BLaER1 (cell line): ENCODE measurements at regions not wholly inside any gene's neighbourhood (a gene's known extent, or its start where the extent isn't known, plus 50 kb on each side); places are given as distances from the start of the nearest gene placed in this dataset.

Experiments
- H3K27ac ChIP-seq: shearing (Covaris generic); formaldehyde crosslinking; 2 replicates; pipeline ENCODE4 v1.8.1; 2022
- H3K27me3 ChIP-seq: shearing (Covaris generic); formaldehyde crosslinking; 2 replicates; pipeline ENCODE4 v1.8.1; 2022
- H3K36me3 ChIP-seq: shearing (Covaris generic); formaldehyde crosslinking; 2 replicates; pipeline ENCODE4 v1.8.1; 2022
- H3K4me1 ChIP-seq: shearing (Covaris generic); formaldehyde crosslinking; 2 replicates; pipeline ENCODE4 v1.8.1; 2022
- H3K4me2 ChIP-seq: shearing (Covaris generic); formaldehyde crosslinking; 2 replicates; pipeline ENCODE4 v1.8.1; 2022
- H3K4me3 ChIP-seq: shearing (Covaris generic); formaldehyde crosslinking; 2 replicates; pipeline ENCODE4 v1.8.1; 2022
- H3K9ac ChIP-seq: shearing (Covaris generic); formaldehyde crosslinking; 2 replicates; pipeline ENCODE4 v1.8.1; 2022
- H3K9me3 ChIP-seq: shearing (Covaris generic); formaldehyde crosslinking; 2 replicates; pipeline ENCODE4 v1.8.1; 2022
- H4K20me1 ChIP-seq: shearing (Covaris generic); formaldehyde crosslinking; 2 replicates; pipeline ENCODE4 v1.8.1; 2022
- Cebpa-rat ChIP-seq: shearing (Covaris generic); IDR thresholded peaks from 2 replicates; pipeline ENCODE4 v1.8.1; 2022

DNA sequence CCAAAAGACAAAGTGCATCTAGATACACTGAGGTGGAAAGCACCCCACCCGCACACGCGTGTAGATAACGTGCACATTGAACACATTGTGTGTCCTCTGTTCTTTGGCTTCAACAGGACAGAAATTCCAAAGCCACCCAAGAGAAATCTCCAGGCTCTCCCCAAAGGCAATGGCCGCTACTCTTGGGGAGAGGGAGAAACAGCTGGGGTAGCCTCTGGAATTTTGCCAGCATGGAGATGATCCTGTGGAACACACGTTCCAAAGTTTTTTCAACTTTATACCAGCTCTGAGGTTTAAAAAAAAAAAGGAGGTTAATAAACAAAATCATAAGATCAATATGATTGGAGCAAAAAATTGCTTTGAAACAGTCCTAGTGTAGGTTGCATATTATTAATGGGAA lies 63.0 kb upstream of the CD82 start:
- peaks cover 17% of the 10 kb centered on the region for H3K4me1 ChIP-seq
- H4K20me1 ChIP-seq = no peaks in the 10 kb centered on the region
- no peak overlapping the region for H3K9ac ChIP-seq
- H3K9me3 ChIP-seq = peaks cover 10% of the 10 kb centered on the region; the same call in 1 of the 2 replicates
- no peak overlapping the region for H3K27ac ChIP-seq
- TF ChIP-seq Cebpa-rat = no peak
- H3K4me2 ChIP-seq = no peak overlapping the region
- no peaks in the 10 kb centered on the region for H3K27me3 ChIP-seq
- H3K4me3 ChIP-seq = no peak overlapping the region
- no peaks in the 10 kb centered on the region for H3K36me3 ChIP-seq

DNA sequence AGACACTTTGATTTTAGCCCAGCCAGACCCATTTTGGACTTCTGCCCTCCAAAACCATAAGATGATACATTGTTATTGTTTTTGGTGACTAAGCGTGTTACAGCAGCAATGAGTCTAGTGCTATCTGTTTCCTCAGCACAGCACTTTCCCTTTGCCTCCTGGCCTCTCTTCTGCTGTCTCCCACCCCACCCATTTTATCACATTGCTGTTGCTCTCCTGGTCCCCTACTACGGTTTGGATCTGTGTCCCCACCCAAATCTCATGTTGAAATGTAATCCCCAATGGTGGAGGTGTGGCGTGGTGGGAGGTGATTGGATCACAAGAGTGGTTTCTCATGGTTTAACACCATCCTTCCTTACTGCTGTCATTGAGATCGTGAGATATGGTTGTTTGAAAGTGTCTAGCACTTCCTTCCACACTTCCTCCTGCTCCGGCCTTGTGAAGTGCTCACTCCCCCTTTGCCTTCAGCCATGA lies 59.8 kb upstream of the CD82 start:
- H3K36me3 ChIP-seq = no peaks in the 10 kb centered on the region
- peaks cover 10% of the 10 kb centered on the region; the same call in 1 of the 2 replicates for H3K9me3 ChIP-seq

DNA sequence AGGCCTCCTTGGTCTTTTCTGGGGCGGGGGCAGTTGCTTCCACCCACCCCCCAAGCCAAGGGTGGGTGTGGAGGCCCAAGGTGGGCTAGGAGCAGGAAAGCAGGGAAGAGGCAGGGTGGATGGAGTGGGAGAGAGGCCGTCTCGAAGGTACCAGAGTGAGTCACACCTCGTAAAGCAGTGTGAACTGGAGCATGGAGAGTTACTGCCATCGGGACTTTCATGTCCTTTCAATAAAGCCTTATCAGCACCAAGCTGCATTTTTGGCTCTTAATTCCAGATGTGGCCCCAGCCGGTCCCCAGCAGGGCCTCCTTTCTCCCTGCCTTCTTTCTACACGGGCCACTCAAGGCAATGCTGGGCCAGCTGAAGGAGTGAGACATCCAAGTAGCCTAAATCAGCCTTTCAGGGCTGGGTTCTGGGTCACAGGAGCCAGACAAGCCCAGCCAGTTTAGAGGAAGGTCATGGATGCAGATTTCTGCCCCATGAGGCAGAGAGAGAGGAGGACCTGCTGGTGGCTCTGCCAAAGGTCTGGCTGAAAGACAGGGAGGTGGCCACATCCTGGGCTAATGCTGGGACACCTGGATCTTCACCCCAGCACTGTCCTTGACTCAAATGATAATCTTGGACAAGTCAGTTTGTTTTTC lies 59.0 kb upstream of the CD82 start:
- Histone ChIP-seq H3K27me3 (no peaks in the 10 kb centered on the region), H3K27ac (no peak overlapping the region), H3K9ac (no peak overlapping the region), H4K20me1 (no peaks in the 10 kb centered on the region), H3K4me1 (peaks cover 29% of the 10 kb centered on the region), H3K9me3 (peaks cover 10% of the 10 kb centered on the region; the same call in 1 of the 2 replicates), H3K36me3 (no peaks in the 10 kb centered on the region), H3K4me3 (no peak overlapping the region), H3K4me2 (peak overlapping the region; percentile 32; the same call in 1 of the 2 replicates)
- no peak for TF ChIP-seq Cebpa-rat

More for the DNA sequence above, 59.8 kb upstream of the CD82 start:
- Histone ChIP-seq H3K27ac (no peak overlapping the region), H3K4me3 (no peak overlapping the region), H4K20me1 (no peaks in the 10 kb centered on the region), H3K9ac (no peak overlapping the region), H3K4me2 (0 out of 2 replicates have a peak overlapping the region, but pooled peaks have one; percentile 32), H3K4me1 (peaks cover 29% of the 10 kb centered on the region), H3K27me3 (no peaks in the 10 kb centered on the region)
- TF ChIP-seq Cebpa-rat = no peak

GRCh38 chr11:44507491-44507890 lies 58.0 kb upstream of the CD82 start:
- H3K27ac ChIP-seq = no peak overlapping the region
- no peak overlapping the region for H3K9ac ChIP-seq
- H3K4me3 ChIP-seq = no peak overlapping the region
- H4K20me1 ChIP-seq = no peaks in the 10 kb centered on the region
- no peak for TF ChIP-seq Cebpa-rat
- no peaks in the 10 kb centered on the region for H3K36me3 ChIP-seq
- H3K4me2 ChIP-seq = no peak overlapping the region
- H3K4me1 ChIP-seq = peaks cover 29% of the 10 kb centered on the region
- H3K9me3 ChIP-seq = peaks cover 10% of the 10 kb centered on the region; the same call in 1 of the 2 replicates
- H3K27me3 ChIP-seq = no peaks in the 10 kb centered on the region

GRCh38 chr11:44507896-44508445 lies 57.5 kb upstream of the CD82 start:
- no peaks in the 10 kb centered on the region for H4K20me1 ChIP-seq
- H3K9me3 ChIP-seq = peaks cover 10% of the 10 kb centered on the region; the same call in 1 of the 2 replicates
- no peak overlapping the region for H3K27ac ChIP-seq
- TF ChIP-seq Cebpa-rat = no peak
- no peak overlapping the region for H3K4me3 ChIP-seq
- no peaks in the 10 kb centered on the region for H3K36me3 ChIP-seq
- no peak overlapping the region for H3K4me2 ChIP-seq
- H3K27me3 ChIP-seq = no peaks in the 10 kb centered on the region
- H3K9ac ChIP-seq = no peak overlapping the region
- H3K4me1 ChIP-seq = peaks cover 29% of the 10 kb centered on the region

GRCh38 chr11:44509296-44509695 lies 56.2 kb upstream of the CD82 start:
- no peaks in the 10 kb centered on the region for H4K20me1 ChIP-seq
- H3K4me3 ChIP-seq = no peak overlapping the region
- no peaks in the 10 kb centered on the region for H3K36me3 ChIP-seq
- peak overlapping the region; percentile 38; the same call in 1 of the 2 replicates for H3K4me2 ChIP-seq
- peaks cover 22% of the 10 kb centered on the region for H3K4me1 ChIP-seq
- no peak overlapping the region for H3K9ac ChIP-seq
- TF ChIP-seq Cebpa-rat = no peak
- H3K27me3 ChIP-seq = no peaks in the 10 kb centered on the region
- H3K9me3 ChIP-seq = peaks cover 10% of the 10 kb centered on the region; the same call in 1 of the 2 replicates
- no peak overlapping the region for H3K27ac ChIP-seq

DNA sequence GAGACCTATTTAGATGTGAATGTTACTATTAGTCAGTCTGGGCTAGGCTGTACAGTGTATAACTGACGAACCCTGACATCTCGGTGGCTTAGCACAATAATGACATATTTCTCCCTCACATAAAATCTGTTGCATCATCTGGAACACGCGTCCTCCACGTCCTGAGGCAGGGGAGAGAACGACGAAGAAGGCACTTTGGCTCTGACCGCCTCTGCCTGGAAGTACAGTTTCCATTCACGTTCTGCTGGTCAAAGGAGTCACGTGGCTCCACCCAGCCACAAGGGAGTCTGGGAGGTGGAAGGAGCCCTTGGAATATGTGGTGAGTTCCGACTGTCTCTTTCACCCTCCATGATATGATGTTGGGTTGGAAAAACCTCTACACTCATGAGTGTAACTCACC lies 55.1 kb upstream of the CD82 start:
- Histone ChIP-seq H3K27me3 (no peaks in the 10 kb centered on the region), H4K20me1 (no peaks in the 10 kb centered on the region), H3K36me3 (no peaks in the 10 kb centered on the region), H3K9ac (no peak overlapping the region), H3K27ac (no peak overlapping the region), H3K4me2 (no peak overlapping the region), H3K4me3 (no peak overlapping the region), H3K9me3 (peaks cover 3% of the 10 kb centered on the region; the same call in 1 of the 2 replicates), H3K4me1 (peaks cover 22% of the 10 kb centered on the region)
- no peak for TF ChIP-seq Cebpa-rat

- Histone ChIP-seq H3K27ac (no peak overlapping the region), H3K36me3 (no peaks in the 10 kb centered on the region), H3K9ac (no peak overlapping the region), H3K27me3 (no peaks in the 10 kb centered on the region), H3K4me1 (peaks cover 11% of the 10 kb centered on the region; the same call in 1 of the 2 replicates), H4K20me1 (no peaks in the 10 kb centered on the region), H3K9me3 (no peaks in the 10 kb centered on the region), H3K4me3 (no peak overlapping the region), H3K4me2 (no peak overlapping the region)
- TF ChIP-seq Cebpa-rat = no peak
These were observed 52.6 kb upstream of the CD82 start for GRCh38 chr11:44512818-44513217.

- TF ChIP-seq Cebpa-rat = no peak
- Histone ChIP-seq H3K9me3 (no peaks in the 10 kb centered on the region), H3K4me2 (no peak overlapping the region), H3K27ac (no peak overlapping the region), H3K9ac (no peak overlapping the region), H3K4me3 (no peak overlapping the region), H3K36me3 (no peaks in the 10 kb centered on the region), H3K27me3 (peaks cover 9% of the 10 kb centered on the region), H3K4me1 (0 out of 2 replicates have a peak, but pooled peaks cover 3% of the 10 kb centered on the region), H4K20me1 (no peaks in the 10 kb centered on the region)
These were observed 50.4 kb upstream of the CD82 start for GRCh38 chr11:44515048-44515447.
